Mesothelial cell of epicardium (in vitro differentiated cells): ENCODE measurements at regions not wholly inside any gene's neighbourhood (a gene's known extent, or its start where the extent isn't known, plus 50 kb on each side); places are given as distances from the start of the nearest gene placed in this dataset.

Experiments used
- DNase-seq, 2 experiments: peaks; one replicate each; pipeline ENCODE4 v3.0.0; 2021; ENCODE audit warnings: low spot score in 2 of 2; ENCODE audit not compliant: unreplicated experiment in 2 of 2
- H3K27ac Mint-ChIP-seq: 2 replicates; pipeline ENCODE4 v1.8.0; 2021; ENCODE audit warnings: mixed read lengths
- H3K27me3 Mint-ChIP-seq: 2 replicates; pipeline ENCODE4 v1.8.0; 2021; ENCODE audit warnings: low read depth, mixed read lengths
- H3K36me3 Mint-ChIP-seq: 2 replicates; pipeline ENCODE4 v1.8.0; 2021; ENCODE audit warnings: mixed read lengths
- H3K4me1 Mint-ChIP-seq: 2 replicates; pipeline ENCODE4 v1.8.0; 2021; ENCODE audit warnings: mixed read lengths
- H3K4me3 Mint-ChIP-seq: 2 replicates; pipeline ENCODE4 v1.8.0; 2021; ENCODE audit warnings: mild to moderate bottlenecking, moderate library complexity, mixed read lengths
- H3K9me3 Mint-ChIP-seq: 2 replicates; pipeline ENCODE4 v1.8.0; 2021; ENCODE audit warnings: mixed read lengths
- CTCF ChIP-seq: fragments of 200-600 bp; sonication (generic); IDR thresholded peaks from one replicate; pipeline ENCODE4 v1.5.0; 2021; ENCODE audit warnings: antibody characterized with exemption; ENCODE audit not compliant: unreplicated experiment

- H3K4me3 Mint-ChIP-seq: no peak overlapping the region
- no peak for TF ChIP-seq CTCF
- DNase-seq: no peak
- no peak overlapping the region for H3K27ac Mint-ChIP-seq
- no peaks in the 10 kb centered on the region for H3K9me3 Mint-ChIP-seq
- H3K27me3 Mint-ChIP-seq: peaks cover 6% of the 10 kb centered on the region
- H3K36me3 Mint-ChIP-seq: no peaks in the 10 kb centered on the region
- H3K4me1 Mint-ChIP-seq: peaks cover 9% of the 10 kb centered on the region
Measured at GRCh38 chr13:26494571-26495195, 62.8 kb upstream of the WASF3 start.

GRCh38 chr13:26495750-26496149, 61.7 kb upstream of the WASF3 start:
- Mint-ChIP-seq H3K4me1 (peaks cover 9% of the 10 kb centered on the region), H3K4me3 (no peak overlapping the region), H3K9me3 (no peaks in the 10 kb centered on the region), H3K36me3 (no peaks in the 10 kb centered on the region), H3K27ac (no peak overlapping the region), H3K27me3 (peaks cover under 1% of the 10 kb centered on the region)
- DNase-seq: no peak
- no peak for TF ChIP-seq CTCF

GRCh38 chr13:26497968-26498511, 59.4 kb upstream of the WASF3 start:
- no peaks in the 10 kb centered on the region for H3K36me3 Mint-ChIP-seq
- TF ChIP-seq CTCF: no peak
- peaks cover 9% of the 10 kb centered on the region for H3K4me1 Mint-ChIP-seq
- no peaks in the 10 kb centered on the region for H3K27me3 Mint-ChIP-seq
- H3K9me3 Mint-ChIP-seq: no peaks in the 10 kb centered on the region
- no peak overlapping the region for H3K27ac Mint-ChIP-seq
- no peak for DNase-seq
- no peak overlapping the region for H3K4me3 Mint-ChIP-seq

- no peak for DNase-seq
- Mint-ChIP-seq H3K4me3 (no peak overlapping the region), H3K4me1 (peaks cover 9% of the 10 kb centered on the region), H3K36me3 (no peaks in the 10 kb centered on the region), H3K9me3 (no peaks in the 10 kb centered on the region), H3K27ac (no peak overlapping the region), H3K27me3 (no peaks in the 10 kb centered on the region)
- no peak for TF ChIP-seq CTCF
Measured at GRCh38 chr13:26498656-26499601, 58.6 kb upstream of the WASF3 start.

- no peaks in the 10 kb centered on the region for H3K9me3 Mint-ChIP-seq
- DNase-seq: no peak
- H3K4me1 Mint-ChIP-seq: peaks cover 4% of the 10 kb centered on the region
- no peaks in the 10 kb centered on the region for H3K27me3 Mint-ChIP-seq
- no peak overlapping the region for H3K27ac Mint-ChIP-seq
- TF ChIP-seq CTCF: no peak
- H3K36me3 Mint-ChIP-seq: no peaks in the 10 kb centered on the region
- no peak overlapping the region for H3K4me3 Mint-ChIP-seq
Measured at GRCh38 chr13:26500618-26501320, 56.7 kb upstream of the WASF3 start.
